CD4-positive, alpha-beta T cell treated with Interleukin-4 for 1 hour (primary cell): ENCODE measurements at regions not wholly inside any gene's neighbourhood (a gene's known extent, or its start where the extent isn't known, plus 50 kb on each side); places are given as distances from the start of the nearest gene placed in this dataset.

Source experiments
- DNase-seq, 2 donors: peaks; one replicate each; pipeline ENCODE4 v3.0.0-alpha.2; 2020 to 2022

DNA sequence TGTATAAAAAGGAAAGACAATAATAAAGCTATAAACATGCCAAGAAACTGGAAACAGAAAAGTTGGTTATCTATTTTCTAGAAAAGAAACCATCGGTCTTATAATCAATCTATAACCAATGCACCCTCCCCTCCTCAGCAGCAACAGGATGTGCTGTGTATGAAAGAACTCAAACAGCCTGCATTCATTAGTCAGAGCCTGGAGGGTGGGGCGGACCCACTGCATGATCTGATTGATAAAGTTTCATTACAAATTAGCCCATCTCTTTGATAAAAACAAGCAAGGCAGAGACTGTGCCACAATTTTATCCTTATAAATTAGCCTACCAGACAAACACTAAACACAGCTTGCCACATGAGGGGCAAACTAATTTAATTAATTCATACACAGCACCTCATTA is 448.1 kb downstream of the BCAT1 start:
- no peak for DNase-seq

DNA sequence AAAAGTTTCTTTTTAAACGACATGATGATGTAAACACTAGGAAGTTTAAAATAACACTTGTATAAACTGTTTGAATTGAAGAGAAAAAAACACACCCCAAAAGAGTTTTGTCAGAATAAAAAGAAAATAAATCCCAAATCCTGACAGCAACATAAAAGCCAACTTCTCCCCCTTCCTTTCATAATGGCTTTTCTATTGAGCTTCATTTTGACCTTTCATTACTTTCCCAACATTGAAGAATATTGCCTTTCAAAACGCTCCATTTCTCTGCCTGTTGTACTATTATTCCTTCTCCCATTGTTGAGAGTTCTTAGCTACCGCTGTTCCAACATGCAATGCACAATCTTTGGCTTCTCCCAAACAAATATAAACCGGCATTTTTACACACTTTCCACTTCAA is 448.5 kb downstream of the BCAT1 start:
- DNase-seq, result no peak

DNA sequence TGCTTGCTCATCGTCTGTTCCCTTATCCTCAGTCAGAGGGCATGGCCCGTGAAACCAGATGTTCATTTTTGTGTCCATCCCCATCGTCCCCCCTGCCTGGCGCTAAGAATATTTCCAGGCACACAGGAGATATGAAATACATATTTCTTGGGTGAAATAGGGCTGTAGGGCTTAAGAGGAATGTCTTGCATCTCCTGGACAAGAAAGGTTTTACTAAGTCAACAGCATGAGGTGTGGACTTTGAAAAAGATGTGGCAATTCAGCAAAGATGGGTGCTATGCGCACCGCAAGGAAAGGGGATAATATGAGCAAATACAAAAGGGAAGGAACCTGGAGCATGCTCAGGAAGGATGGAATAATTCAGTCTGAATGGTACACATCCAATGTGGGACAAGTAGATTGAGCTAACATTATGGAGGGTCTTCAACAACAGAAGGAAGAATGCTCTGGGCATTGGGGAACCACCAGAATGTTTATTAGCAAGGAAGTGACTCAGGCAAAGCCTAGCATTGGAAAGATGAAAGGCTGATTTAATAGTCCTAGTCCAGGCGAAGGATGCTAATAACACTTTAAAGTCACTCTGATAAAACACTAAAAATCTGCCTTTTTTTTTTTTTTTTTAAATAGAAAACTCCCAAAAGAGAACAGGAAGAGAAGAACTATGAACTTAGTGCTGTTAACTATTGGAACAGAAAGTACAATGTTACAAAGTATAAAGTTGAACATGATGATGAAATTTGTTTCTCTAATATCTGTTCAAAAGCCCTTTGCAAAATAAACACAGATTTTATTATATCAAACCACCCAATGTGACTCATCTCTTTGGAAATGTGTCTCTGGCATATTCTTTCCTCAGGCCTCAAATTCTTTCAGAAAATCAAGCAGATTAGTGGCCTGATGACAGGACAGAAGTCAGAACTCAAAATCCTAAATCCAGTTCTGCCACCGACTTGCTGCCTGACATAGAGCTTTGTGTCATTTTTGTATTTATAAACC is 449.5 kb downstream of the BCAT1 start:
- DNase-seq, result no peak

DNA sequence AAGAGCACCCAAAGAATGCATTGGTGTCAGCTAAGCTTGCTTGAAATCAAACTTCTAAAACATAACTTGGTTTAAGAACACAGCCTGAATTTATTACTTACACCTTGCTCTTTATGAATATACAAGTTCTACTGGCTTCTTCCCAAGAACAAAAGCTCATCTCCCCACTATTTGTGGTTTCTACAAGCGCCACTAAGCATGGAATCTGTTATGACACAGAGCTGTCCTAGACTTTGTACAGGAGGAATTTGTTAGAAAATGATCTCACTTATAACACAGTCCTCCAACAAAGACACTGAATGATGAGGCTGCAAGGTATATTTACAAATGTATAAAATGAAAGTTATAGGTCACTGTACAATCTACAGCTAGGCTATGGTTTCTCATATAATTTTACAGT is 452.1 kb downstream of the BCAT1 start:
- DNase-seq, result no peak

DNA sequence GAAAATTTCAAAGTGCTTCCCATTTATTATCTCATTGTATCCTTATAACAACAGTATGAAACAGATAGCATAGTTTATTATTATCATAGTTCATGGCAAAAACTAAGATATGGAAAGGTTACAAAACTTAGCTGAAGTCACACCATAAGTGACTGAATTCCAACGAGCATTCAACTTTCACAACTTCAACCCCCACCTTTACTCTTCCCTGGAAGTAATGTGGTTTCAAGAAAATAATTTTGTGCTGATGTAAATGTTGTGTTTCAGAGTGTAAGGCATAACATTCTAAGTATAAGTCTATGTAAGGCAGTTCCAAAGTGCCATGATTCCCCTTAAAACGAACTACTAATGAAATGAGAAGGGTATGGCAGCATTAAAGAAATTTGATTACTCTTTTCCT is 454.5 kb downstream of the BCAT1 start:
- no peak for DNase-seq

DNA sequence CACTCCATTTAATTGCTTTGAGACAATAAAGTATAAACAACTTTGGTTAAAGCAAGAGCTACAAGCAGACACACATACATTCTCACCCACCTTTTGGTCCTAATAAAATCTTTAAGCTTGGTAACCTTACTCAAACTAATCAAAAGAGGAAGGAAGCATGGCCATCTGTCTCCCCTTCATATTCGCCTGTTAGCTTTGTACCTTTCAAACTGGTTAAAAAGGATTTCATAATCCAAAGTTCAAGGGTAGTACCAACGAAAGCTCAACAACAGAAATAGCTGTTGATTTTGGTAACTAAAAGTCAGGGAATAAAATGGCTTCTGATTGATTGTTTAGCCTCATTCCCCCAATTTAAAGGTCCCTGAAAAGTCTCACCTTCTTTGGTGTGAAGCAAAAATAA is 456.9 kb downstream of the BCAT1 start:
- DNase-seq, result no peak

GRCh38 chr12:24489939-24490338 is 459.0 kb downstream of the BCAT1 start:
- no peak for DNase-seq

- DNase-seq, result no peak
These were observed 459.8 kb downstream of the BCAT1 start for GRCh38 chr12:24488906-24489619.

- DNase-seq, result no peak
These were observed 460.8 kb downstream of the BCAT1 start for GRCh38 chr12:24488091-24488596.

- no peak for DNase-seq
These were observed 461.3 kb downstream of the BCAT1 start for GRCh38 chr12:24487606-24488005.

GRCh38 chr12:24483732-24484131 is 465.2 kb downstream of the BCAT1 start:
- DNase-seq, result no peak

DNA sequence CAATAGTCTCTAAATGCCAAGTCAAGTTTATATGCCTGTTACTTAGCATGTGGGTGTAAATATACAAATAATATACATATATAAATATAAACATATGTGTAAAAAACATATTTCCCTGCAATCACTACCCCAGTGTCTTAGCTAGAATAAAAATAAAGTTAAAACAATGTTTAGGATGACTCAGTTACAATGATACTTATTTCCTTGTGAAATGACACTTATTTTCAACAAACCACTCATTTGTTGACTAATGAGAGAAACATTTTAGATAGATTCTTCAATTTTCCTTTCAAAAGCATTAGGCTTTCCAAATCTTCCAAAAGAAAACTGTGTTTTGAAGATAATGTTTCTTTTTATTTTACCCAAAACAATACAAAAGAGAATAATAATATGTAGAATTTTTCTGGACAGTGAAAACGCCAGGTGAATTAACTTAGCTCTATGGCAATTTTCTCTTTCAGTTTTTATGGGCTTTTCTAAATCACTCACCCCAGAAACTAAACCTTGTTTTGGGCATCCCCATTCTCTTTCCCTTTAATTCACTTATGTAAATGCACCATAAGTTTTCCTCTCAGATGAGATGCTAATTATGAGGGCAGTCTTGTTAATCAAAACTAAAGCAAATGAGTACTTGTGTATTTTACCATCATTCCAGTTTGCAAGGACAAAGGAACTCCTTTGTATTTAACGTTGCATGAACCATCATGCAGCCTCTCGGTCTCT is 465.9 kb downstream of the BCAT1 start:
- DNase-seq, result no peak

- no peak for DNase-seq
These were observed 466.9 kb downstream of the BCAT1 start for GRCh38 chr12:24482044-24482443.

GRCh38 chr12:24480766-24481449 is 468.0 kb downstream of the BCAT1 start:
- no peak for DNase-seq

- DNase-seq, result no peak
These were observed 469.8 kb downstream of the BCAT1 start for GRCh38 chr12:24479131-24479530.

DNA sequence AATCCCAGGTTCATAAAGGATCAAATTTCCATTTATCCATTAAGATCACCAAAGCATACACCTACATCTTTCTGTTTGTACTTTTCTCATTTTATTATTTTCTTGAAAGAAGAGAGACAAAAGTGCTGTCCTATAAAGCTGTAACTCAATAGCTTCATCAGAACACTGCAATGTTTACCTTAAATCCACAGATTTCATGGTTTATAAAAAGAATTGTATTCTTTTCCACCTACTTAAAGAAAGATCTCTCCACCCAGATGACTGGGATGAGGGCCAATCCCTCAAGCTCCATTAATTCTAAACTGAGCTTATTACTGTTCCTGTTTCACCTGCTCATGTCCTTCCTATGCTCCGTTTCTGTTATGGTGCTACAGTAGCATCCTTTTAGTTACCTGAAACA is 470.6 kb downstream of the BCAT1 start:
- DNase-seq, result no peak

DNA sequence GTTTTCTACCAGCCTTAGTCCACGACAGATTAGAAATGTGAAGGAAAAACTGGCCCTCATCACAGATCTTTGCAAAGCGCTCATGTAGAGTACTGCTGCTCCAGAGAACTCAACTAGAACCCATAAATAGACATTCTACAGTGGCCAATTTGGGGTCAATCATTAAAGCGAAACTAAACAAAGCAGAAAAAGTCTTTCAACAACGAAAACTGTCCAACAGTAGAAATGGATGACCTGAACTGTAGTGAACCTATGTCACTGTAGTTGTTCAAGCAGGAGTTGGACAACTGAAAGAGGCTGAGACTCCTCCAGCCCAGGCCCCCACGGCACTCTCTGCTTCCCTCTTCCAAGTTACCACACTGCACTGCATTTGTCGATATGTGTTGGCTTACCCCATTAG is 472.6 kb downstream of the BCAT1 start:
- no peak for DNase-seq

GRCh38 chr12:24475337-24475736 is 473.6 kb downstream of the BCAT1 start:
- DNase-seq, result no peak

- DNase-seq, result no peak
These were observed 475.8 kb downstream of the BCAT1 start for GRCh38 chr12:24473097-24473496.

DNA sequence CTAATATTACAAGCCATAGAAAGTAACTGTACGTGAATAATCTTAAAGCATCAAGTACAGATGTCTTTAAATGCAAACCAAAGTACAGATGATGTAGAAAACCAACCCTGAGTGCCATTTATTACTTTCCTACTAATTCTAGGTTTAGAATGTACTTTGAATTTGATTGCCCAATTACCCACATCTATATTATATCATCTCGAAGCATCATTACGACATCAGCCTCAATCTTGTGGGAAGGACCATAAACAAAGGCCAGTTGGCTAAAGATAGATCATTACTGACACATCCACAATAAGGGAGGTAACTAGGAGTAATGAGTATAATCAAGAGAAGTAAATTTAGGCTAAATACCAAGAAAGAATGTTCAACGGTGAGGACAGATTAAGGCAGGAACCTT is 478.9 kb downstream of the BCAT1 start:
- no peak for DNase-seq

DNA sequence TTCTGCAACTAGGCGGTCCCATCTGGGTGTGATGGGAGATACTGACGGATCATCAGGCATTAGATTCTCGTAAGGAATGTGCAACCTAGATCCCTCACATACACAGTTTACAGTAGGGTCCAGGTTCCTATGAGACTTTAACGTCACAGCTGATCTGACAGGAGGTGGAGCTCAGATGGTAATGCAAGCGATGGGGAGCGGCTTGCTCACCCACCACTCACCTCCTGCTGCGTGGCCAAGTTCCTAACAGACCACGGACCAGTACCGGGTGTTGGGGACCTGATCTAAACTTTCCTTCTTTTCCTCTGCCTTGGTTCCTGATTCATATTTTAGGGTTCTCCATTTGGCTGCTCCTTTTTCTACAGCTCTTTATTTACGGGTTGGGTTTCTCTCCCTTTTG is 479.8 kb downstream of the BCAT1 start:
- DNase-seq, result no peak

DNA sequence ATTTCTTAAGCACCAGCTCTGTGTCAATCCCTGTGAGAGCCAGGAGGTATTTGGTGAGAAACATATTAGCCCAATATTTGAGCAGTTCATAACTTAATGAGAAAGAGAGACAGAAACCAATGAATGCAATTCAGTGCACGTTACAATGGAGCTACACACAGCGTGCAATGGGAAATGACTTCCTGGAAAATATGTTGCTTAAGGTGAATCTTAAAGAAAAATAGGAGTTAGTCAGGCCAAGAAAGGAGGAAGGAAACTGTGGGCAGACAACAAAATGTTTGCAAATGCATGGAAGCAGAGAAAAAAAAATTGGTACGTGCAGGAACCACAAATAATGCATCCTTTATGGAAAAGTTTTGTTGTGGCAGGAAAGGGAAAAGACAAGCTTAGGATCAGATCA is 481.7 kb downstream of the BCAT1 start:
- no peak for DNase-seq

DNA sequence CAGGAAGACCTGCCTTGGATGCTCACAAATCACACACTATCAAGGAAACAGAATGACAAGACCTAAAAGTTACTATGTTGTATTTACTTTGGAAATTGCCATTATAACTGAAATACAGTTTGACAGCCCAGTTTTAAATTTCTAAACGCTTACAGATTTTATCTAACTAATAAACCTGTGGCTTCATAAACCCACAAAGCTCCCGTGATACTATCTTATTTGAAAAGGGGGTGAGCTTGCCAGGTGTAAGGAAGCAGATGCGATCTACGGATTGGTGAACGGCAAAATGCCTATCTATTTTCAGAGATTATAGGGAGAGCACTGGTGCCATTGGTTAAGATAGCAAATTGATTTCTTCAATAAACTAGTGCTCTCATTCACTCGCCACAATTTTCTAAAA is 485.5 kb downstream of the BCAT1 start:
- DNase-seq, result no peak
